GM23338 (cell line): ENCODE measurements at regions not wholly inside any gene's neighbourhood (a gene's known extent, or its start where the extent isn't known, plus 50 kb on each side); places are given as distances from the start of the nearest gene placed in this dataset.

Source experiments
- ATAC-seq: fragments of 200-7000 bp; cut with Tn5 transposase; 3 replicates; pipeline ENCODE4 v1.9.1; 2020
- DNase-seq: peaks from one replicate; pipeline ENCODE4 v3.0.0-alpha.2; 2015; ENCODE audit warnings: low spot score
- H2AFZ ChIP-seq: fragments of 200-600 bp; sonication (generic); 2 replicates; pipeline ENCODE4 v1.8.0; 2016; ENCODE audit warnings: antibody characterized with exemption, mild to moderate bottlenecking, moderate library complexity
- H3F3A ChIP-seq: fragments of 200-600 bp; sonication (generic); replicated peaks from 2 replicates; pipeline ENCODE4 v1.8.0; 2017; ENCODE audit warnings: antibody characterized with exemption, mixed run types, low read depth
- H3K27ac ChIP-seq: fragments of 200-600 bp; sonication (generic); 2 replicates; pipeline ENCODE4 v1.6.1; 2016; ENCODE audit warnings: low read depth
- H3K27me3 ChIP-seq: fragments of 200-600 bp; sonication (generic); 2 replicates; pipeline ENCODE4 v1.8.0; 2016; ENCODE audit warnings: mild to moderate bottlenecking, mixed run types, moderate library complexity; ENCODE audit not compliant: insufficient read depth
- H3K36me3 ChIP-seq: fragments of 200-600 bp; sonication (generic); 2 replicates; pipeline ENCODE4 v1.8.0; 2016; ENCODE audit warnings: mild to moderate bottlenecking; ENCODE audit not compliant: insufficient read depth
- H3K4me1 ChIP-seq: fragments of 200-600 bp; sonication (generic); 2 replicates; pipeline ENCODE4 v1.8.0; 2016; ENCODE audit warnings: mild to moderate bottlenecking, moderate library complexity; ENCODE audit not compliant: insufficient read depth
- H3K4me2 ChIP-seq: fragments of 200-600 bp; sonication (generic); 2 replicates; pipeline ENCODE4 v1.7.1; 2017; ENCODE audit warnings: mixed run types
- H3K4me3 ChIP-seq: fragments of 200-600 bp; sonication (generic); 2 replicates; pipeline ENCODE4 v1.6.1; 2016; ENCODE audit warnings: mixed run types
- H3K79me2 ChIP-seq: fragments of 200-600 bp; sonication (generic); replicated peaks from 2 replicates; pipeline ENCODE4 v1.8.0; 2017; ENCODE audit warnings: mild to moderate bottlenecking; ENCODE audit not compliant: insufficient read depth
- H3K9me2 ChIP-seq: fragments of 200-600 bp; sonication (generic); 2 replicates; pipeline ENCODE4 v1.8.0; 2017; ENCODE audit not compliant: insufficient read depth
- H4K20me1 ChIP-seq: fragments of 200-600 bp; sonication (generic); replicated peaks from 2 replicates; pipeline ENCODE4 v1.8.0; 2017; ENCODE audit warnings: mild to moderate bottlenecking; ENCODE audit not compliant: insufficient read depth
- H3K27ac Mint-ChIP-seq: 2 replicates; pipeline ENCODE4 v1.8.0; 2020; ENCODE audit warnings: inconsistent platforms, mild to moderate bottlenecking, moderate library complexity, mixed read lengths
- H3K27me3 Mint-ChIP-seq: 3 replicates; pipeline ENCODE4 v1.8.0; 2022; ENCODE audit warnings: low read depth, mild to moderate bottlenecking, moderate library complexity, mixed read lengths, inconsistent platforms; ENCODE audit not compliant: insufficient read depth, poor library complexity
- H3K36me3 Mint-ChIP-seq: 3 replicates; pipeline ENCODE4 v1.8.0; 2021; ENCODE audit warnings: low read depth, mild to moderate bottlenecking, inconsistent platforms, moderate library complexity, mixed read lengths
- H3K4me1 Mint-ChIP-seq: 3 replicates; pipeline ENCODE4 v1.8.0; 2020; ENCODE audit warnings: mild to moderate bottlenecking, inconsistent platforms, mixed read lengths
- H3K4me3 Mint-ChIP-seq: 3 replicates; pipeline ENCODE4 v1.8.0; 2021; ENCODE audit warnings: moderate library complexity, mild to moderate bottlenecking, inconsistent platforms, mixed read lengths
- H3K9me3 Mint-ChIP-seq: 3 replicates; pipeline ENCODE4 v1.8.0; 2020; ENCODE audit warnings: moderate library complexity, mild to moderate bottlenecking, inconsistent platforms, mixed read lengths
- POLR2AphosphoS5 ChIP-seq: IDR thresholded peaks from 2 replicates; pipeline ENCODE4 v1.6.1; 2016; ENCODE audit warnings: antibody characterized with exemption, low read depth
- ZNF114 ChIP-seq: fragments of 250-450 bp; sonication (Bioruptor Pico); IDR thresholded peaks from 2 replicates; pipeline ENCODE4 v1.5.0; 2020; ENCODE audit warnings: mild to moderate bottlenecking, moderate library complexity
- TF ChIP-seq, protein P1 (sequence below): fragments of 250-450 bp; sonication (Bioruptor Pico); IDR thresholded peaks from 2 replicates; pipeline ENCODE4 v1.5.0; 2020; ENCODE audit warnings: mild to moderate bottlenecking, moderate library complexity
- TF ChIP-seq, protein P2 (sequence below), 2 experiments: fragments of 200-600 bp in 1 of 2; sonication (generic) in 1 of 2; conservative IDR thresholded peaks; 2 replicates each; pipeline versions ENCODE4 v1.5.1 to v1.6.1; 2016 to 2017; ENCODE audit warnings: antibody characterized with exemption in 2 of 2, low read depth in 2 of 2, mild to moderate bottlenecking in 2 of 2, moderate library complexity in 1 of 2
- TF ChIP-seq, protein P3 (sequence below): IDR thresholded peaks from one replicate; pipeline ENCODE4 v1.6.1; 2018; ENCODE audit warnings: antibody characterized with exemption; ENCODE audit not compliant: unreplicated experiment

DNA sequence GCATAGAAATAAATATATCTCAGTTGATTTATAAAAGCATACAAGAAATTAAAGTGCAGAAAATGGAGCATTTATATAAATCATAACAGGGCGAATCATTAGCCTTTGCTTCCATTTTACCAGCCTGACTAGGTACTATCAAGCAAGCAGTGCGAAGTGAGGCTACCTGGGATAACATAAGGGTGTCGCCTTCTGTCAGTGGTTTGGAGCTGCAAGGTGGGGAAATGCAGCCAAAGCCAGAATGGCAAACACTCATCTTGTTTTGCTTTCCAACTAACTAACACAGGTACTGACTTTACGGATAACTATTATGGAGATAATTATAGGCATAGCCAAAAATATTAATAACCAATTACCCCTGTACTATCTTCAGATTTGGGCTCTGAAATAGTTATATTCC lies 1459.8 kb downstream of the RAPGEF2 start:
- Mint-ChIP-seq H3K27ac (no peak overlapping the region), H3K4me1 (no peaks in the 10 kb centered on the region), H3K4me3 (no peak overlapping the region), H3K27me3 (no peaks in the 10 kb centered on the region), H3K9me3 (no peaks in the 10 kb centered on the region), H3K36me3 (no peaks in the 10 kb centered on the region)
- H2AFZ ChIP-seq: no peak overlapping the region
- no peaks in the 10 kb centered on the region for H4K20me1 ChIP-seq
- H3F3A ChIP-seq: no peaks in the 10 kb centered on the region
- H3K4me3 ChIP-seq: no peak overlapping the region
- no peak overlapping the region for H3K27ac ChIP-seq
- H3K4me2 ChIP-seq: no peak overlapping the region
- DNase-seq (no peak), ATAC-seq (no peak)
- no peaks in the 10 kb centered on the region for H3K9me2 ChIP-seq
- TF ChIP-seq ZNF114 (CRISPR knock-in tag) (no peak), POLR2AphosphoS5 (no peak)
- TF ChIP-seq, protein P1, sequence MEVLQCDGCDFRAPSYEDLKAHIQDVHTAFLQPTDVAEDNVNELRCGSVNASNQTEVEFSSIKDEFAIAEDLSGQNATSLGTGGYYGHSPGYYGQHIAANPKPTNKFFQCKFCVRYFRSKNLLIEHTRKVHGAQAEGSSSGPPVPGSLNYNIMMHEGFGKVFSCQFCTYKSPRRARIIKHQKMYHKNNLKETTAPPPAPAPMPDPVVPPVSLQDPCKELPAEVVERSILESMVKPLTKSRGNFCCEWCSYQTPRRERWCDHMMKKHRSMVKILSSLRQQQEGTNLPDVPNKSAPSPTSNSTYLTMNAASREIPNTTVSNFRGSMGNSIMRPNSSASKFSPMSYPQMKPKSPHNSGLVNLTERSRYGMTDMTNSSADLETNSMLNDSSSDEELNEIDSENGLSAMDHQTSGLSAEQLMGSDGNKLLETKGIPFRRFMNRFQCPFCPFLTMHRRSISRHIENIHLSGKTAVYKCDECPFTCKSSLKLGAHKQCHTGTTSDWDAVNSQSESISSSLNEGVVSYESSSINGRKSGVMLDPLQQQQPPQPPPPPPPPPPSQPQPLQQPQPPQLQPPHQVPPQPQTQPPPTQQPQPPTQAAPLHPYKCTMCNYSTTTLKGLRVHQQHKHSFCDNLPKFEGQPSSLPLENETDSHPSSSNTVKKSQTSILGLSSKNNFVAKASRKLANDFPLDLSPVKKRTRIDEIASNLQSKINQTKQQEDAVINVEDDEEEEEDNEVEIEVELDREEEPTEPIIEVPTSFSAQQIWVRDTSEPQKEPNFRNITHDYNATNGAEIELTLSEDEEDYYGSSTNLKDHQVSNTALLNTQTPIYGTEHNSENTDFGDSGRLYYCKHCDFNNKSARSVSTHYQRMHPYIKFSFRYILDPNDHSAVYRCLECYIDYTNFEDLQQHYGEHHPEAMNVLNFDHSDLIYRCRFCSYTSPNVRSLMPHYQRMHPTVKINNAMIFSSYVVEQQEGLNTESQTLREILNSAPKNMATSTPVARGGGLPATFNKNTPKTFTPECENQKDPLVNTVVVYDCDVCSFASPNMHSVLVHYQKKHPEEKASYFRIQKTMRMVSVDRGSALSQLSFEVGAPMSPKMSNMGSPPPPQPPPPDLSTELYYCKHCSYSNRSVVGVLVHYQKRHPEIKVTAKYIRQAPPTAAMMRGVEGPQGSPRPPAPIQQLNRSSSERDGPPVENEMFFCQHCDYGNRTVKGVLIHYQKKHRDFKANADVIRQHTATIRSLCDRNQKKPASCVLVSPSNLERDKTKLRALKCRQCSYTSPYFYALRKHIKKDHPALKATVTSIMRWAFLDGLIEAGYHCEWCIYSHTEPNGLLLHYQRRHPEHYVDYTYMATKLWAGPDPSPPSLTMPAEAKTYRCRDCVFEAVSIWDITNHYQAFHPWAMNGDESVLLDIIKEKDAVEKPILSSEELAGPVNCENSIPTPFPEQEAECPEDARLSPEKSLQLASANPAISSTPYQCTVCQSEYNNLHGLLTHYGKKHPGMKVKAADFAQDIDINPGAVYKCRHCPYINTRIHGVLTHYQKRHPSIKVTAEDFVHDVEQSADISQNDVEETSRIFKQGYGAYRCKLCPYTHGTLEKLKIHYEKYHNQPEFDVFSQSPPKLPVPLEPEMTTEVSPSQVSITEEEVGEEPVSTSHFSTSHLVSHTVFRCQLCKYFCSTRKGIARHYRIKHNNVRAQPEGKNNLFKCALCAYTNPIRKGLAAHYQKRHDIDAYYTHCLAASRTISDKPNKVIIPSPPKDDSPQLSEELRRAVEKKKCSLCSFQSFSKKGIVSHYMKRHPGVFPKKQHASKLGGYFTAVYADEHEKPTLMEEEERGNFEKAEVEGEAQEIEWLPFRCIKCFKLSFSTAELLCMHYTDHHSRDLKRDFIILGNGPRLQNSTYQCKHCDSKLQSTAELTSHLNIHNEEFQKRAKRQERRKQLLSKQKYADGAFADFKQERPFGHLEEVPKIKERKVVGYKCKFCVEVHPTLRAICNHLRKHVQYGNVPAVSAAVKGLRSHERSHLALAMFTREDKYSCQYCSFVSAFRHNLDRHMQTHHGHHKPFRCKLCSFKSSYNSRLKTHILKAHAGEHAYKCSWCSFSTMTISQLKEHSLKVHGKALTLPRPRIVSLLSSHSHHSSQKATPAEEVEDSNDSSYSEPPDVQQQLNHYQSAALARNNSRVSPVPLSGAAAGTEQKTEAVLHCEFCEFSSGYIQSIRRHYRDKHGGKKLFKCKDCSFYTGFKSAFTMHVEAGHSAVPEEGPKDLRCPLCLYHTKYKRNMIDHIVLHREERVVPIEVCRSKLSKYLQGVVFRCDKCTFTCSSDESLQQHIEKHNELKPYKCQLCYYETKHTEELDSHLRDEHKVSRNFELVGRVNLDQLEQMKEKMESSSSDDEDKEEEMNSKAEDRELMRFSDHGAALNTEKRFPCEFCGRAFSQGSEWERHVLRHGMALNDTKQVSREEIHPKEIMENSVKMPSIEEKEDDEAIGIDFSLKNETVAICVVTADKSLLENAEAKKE: no peak
- TF ChIP-seq, protein P2, sequence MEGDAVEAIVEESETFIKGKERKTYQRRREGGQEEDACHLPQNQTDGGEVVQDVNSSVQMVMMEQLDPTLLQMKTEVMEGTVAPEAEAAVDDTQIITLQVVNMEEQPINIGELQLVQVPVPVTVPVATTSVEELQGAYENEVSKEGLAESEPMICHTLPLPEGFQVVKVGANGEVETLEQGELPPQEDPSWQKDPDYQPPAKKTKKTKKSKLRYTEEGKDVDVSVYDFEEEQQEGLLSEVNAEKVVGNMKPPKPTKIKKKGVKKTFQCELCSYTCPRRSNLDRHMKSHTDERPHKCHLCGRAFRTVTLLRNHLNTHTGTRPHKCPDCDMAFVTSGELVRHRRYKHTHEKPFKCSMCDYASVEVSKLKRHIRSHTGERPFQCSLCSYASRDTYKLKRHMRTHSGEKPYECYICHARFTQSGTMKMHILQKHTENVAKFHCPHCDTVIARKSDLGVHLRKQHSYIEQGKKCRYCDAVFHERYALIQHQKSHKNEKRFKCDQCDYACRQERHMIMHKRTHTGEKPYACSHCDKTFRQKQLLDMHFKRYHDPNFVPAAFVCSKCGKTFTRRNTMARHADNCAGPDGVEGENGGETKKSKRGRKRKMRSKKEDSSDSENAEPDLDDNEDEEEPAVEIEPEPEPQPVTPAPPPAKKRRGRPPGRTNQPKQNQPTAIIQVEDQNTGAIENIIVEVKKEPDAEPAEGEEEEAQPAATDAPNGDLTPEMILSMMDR (conservative IDR thresholded peaks at IDR 0.05; ENCODE audit: low read depth in 2 of 2): no peak
- TF ChIP-seq, protein P3, sequence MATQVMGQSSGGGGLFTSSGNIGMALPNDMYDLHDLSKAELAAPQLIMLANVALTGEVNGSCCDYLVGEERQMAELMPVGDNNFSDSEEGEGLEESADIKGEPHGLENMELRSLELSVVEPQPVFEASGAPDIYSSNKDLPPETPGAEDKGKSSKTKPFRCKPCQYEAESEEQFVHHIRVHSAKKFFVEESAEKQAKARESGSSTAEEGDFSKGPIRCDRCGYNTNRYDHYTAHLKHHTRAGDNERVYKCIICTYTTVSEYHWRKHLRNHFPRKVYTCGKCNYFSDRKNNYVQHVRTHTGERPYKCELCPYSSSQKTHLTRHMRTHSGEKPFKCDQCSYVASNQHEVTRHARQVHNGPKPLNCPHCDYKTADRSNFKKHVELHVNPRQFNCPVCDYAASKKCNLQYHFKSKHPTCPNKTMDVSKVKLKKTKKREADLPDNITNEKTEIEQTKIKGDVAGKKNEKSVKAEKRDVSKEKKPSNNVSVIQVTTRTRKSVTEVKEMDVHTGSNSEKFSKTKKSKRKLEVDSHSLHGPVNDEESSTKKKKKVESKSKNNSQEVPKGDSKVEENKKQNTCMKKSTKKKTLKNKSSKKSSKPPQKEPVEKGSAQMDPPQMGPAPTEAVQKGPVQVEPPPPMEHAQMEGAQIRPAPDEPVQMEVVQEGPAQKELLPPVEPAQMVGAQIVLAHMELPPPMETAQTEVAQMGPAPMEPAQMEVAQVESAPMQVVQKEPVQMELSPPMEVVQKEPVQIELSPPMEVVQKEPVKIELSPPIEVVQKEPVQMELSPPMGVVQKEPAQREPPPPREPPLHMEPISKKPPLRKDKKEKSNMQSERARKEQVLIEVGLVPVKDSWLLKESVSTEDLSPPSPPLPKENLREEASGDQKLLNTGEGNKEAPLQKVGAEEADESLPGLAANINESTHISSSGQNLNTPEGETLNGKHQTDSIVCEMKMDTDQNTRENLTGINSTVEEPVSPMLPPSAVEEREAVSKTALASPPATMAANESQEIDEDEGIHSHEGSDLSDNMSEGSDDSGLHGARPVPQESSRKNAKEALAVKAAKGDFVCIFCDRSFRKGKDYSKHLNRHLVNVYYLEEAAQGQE: no peak
- no peaks in the 10 kb centered on the region for H3K27me3 ChIP-seq
- H3K79me2 ChIP-seq: no peaks in the 10 kb centered on the region
- no peaks in the 10 kb centered on the region for H3K4me1 ChIP-seq
- H3K36me3 ChIP-seq: no peaks in the 10 kb centered on the region
